ENCODE measurements at regions not wholly inside any gene's neighbourhood (a gene's known extent, or its start where the extent isn't known, plus 50 kb on each side); places are given as distances from the start of the nearest gene placed in this dataset.

DNA sequence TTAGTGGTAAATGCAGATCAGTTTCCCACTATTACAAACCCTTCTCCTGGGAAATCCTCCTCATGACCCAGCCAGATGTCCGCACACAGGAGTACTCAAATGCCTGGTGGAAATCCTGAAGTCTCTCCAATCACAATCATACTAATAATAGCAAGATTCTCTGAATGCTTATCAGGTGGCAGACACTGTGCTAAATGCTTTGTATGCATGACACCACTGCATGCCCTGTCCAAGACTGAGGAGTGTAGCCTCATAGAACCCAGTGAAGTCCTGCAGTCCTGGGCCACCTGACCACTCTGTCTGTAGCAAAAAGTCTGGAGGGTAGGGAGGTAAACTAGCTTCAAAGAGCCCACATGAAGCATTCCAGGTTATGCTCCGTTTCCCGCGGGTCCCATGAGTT lies 434.8 kb upstream of the CHST9 start:
- TF ChIP-seq, protein P1, sequence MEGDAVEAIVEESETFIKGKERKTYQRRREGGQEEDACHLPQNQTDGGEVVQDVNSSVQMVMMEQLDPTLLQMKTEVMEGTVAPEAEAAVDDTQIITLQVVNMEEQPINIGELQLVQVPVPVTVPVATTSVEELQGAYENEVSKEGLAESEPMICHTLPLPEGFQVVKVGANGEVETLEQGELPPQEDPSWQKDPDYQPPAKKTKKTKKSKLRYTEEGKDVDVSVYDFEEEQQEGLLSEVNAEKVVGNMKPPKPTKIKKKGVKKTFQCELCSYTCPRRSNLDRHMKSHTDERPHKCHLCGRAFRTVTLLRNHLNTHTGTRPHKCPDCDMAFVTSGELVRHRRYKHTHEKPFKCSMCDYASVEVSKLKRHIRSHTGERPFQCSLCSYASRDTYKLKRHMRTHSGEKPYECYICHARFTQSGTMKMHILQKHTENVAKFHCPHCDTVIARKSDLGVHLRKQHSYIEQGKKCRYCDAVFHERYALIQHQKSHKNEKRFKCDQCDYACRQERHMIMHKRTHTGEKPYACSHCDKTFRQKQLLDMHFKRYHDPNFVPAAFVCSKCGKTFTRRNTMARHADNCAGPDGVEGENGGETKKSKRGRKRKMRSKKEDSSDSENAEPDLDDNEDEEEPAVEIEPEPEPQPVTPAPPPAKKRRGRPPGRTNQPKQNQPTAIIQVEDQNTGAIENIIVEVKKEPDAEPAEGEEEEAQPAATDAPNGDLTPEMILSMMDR (IDR thresholded peaks at IDR 0.05; ENCODE audit: insufficient read depth, low read depth, low read length) = no peak
- TF ChIP-seq EZH2 (IDR thresholded peaks at IDR 0.05; ENCODE audit: insufficient read depth, low read length) = no peak

Measured in astrocyte (in vitro differentiated cells and primary cell).